Suppressor macrophage treated with lipopolysaccharide for 1 hour (primary cell): ENCODE measurements at regions not wholly inside any gene's neighbourhood (a gene's known extent, or its start where the extent isn't known, plus 50 kb on each side); places are given as distances from the start of the nearest gene placed in this dataset.
A peak's percentile ranks its signal among the peaks of the same experiment; 100 is the strongest.

Source experiments
- DNase-seq, 3 donors: peaks; one replicate each; pipeline ENCODE4 v3.0.0-alpha.2; 2020 to 2022

DNA sequence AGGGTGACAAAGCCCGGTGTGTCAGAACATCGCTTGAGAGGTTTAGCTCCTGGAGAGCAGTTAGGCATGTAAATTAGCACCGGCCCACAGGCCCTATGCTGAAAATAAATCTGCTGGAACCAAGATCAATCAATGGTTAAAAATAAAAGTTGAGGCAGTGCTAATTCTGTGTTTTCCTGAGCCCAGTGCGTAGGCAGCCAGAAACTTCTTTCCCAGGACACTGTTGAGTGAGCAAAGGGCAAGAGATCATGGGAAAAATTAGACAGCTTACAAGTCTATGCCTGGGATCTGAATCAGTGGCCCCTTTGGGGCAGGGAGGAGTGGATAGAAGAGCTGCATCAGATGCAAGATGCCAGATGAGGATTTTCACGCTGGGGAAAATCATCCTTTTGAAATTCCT lies 539.2 kb downstream of the BUD13 start:
- no peak for DNase-seq

DNA sequence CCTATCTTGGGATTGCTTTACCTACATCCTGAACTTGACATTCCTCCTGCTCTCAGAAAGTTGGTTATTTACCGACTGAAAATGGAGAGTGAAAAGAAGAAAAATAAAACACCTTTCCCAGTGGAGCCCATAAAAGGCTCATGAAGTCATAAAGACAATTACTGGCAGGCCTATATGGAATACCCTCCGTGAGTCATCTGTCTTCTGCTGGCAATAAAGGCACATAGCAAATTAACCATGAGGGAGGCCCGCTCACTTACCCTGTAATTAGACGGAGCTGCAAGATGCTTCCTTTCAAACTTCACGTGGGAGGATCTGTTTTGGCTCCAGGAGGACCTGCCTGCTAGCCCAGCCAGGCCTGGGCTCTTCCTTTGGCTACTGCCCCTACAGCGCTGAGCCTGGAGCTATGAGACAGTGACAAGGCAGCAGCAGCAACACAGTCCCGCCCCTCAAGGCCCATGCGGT lies 540.4 kb downstream of the BUD13 start:
- no peak for DNase-seq

DNA sequence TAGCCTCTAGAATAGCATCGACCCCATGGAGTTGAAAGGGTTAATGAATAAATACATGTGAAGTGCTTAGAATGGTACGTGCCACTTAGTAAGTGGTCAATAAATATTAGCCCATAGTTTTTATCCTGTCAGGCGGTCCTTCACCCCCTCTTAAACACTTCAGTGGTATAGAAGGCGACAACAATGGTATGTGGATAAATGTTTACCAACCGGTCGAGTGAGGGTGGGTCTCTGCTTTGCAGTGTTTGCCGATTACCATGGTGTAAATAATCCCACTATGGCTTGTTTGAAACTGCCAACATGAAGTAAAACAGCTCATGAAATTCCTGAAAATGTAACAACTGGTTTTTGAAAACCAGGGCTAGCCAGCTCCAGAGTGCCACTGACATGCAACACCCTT lies 541.2 kb downstream of the BUD13 start:
- no peak for DNase-seq

DNA sequence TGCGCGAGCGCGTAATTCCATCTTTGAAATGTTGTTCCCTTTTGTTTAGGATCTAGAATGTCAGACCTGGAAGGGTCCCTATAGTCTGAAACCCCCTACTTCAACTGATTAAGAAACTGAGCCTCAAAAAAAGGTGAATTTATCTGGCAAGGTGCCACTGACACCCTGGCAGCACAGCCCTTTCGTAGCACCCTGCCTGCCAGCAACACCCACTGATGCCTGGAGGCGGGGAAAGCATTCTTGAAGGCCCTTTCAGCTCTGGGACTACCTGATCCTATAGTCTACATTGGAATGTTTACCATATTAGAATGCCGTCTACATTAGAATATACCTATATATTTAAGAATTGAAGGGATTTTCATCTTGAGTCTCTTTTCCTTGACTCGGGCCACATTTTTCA lies 542.3 kb downstream of the BUD13 start:
- DNase-seq: no peak

DNA sequence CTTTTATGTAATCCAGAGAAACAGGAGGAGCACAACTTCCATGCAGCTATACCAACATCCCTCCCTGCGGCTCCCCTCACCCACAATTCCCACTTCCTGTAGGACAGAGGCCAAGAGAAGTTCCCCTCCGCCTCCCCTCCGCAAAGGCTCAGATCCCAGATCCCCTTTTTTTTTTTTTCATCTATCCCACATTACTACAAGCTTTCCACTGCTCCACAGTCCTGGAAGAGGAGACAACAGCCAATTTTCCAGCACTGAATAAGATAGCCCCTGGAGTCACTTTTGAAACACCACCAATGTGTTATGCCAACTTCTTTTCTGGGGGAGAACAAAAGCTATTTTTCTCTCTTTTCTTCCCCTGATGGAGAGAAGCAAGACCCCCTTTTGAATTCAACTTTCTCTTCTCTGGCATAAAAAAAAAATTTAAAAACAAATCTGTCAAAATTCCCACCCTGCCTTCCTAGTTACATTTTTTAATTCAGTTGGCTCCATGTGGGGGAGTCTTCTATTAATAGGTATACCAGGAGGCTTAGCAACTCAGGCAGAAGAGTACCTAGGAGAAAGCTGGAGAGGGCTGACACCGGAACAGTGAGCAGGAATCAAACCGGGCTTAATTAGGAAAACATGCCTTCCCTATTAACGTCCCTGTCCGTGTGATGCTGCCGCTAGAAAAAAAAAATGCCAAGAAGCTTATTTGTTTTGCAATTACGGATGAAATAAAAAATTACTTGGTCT lies 543.4 kb downstream of the BUD13 start:
- DNase-seq: no peak

DNA sequence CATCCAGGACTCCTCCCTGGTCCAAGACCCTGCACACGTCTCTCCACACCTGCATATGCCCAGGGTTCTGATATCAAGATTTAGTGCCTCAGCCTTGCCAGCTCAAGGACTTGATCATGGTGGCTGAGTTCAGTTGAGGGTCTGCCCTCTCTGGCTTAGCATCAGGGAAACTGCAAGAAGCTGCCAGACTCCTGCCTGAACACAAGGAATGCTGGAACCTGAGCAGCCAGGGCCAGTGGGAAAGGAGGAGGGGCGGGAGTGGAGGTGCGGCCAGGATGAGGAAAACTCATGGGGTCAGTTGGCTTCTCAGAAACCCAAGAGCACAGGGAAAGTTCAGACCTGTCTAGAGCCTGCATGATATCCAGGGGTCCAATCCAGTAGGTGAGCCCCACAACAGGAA lies 546.1 kb downstream of the BUD13 start:
- no peak for DNase-seq

DNA sequence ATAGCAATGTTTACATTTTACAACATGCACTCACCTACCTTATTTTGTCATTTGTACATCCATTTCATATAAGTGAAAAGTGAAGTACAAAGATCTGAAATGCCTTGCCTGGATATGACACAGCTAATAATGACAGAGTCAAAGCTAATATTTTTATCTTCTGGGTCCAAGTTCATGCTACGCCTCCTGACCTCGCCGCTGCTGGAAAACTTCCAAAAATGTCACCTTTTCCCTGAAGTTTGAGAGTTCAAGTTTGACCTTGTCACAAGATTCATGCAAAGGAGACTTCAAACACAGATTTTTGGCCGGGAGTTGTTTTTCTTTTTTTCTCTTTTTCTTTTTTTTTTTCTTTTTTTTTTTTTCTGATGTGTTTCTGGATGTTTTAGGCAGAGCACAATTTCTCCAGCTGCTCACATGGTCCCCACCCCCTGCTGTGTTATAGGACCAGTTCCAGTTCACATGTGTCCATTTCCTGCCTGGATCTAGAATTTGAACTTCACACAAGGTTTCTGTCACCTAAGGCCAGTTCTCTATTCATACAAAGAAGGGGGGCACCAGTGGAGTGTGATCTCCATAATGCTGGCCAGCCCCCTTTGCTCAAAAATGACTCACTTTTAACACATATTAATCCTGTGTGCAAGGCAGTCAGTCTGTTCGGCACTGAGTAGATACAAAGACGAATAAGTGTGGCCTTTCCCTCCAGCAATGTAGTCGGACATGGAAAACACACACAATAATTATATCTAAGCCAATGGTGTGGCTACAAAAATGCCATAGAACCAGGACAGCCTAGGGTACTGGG lies 546.8 kb downstream of the BUD13 start:
- no peak for DNase-seq

DNA sequence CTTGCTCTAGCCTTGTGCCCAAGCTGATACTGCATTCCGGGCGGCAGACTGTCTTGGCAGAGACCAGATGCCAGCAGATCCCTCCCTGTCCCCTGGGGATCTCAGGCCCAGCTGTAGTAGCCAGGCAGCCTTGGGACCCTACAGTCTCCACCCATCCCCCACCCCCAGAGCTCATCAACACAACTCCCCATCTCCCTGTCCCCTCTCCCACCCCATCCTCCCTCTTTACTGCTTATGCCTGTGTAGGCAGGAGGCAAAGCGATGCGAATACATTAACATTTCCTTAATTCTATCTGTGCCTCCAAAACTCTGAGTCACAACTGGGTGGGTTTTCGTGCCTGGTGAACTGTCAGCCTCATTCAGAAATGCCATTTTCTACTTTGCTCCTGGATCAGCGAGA lies 547.6 kb downstream of the BUD13 start:
- no peak for DNase-seq

DNA sequence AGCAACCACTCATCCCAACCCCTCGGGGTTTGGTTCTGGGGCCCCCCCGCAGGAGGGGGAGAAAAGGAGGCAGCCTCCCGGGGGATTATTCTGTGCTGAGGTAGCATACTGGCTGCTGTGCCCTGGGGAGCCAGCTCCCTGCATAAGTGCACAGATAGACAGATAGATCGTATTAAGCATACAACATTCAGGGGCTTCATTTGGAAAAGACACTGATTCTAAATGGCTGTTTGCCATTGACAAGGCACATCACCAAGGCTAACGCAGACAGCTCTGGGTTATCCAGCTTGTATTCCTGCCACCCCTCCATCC lies 547.9 kb downstream of the BUD13 start:
- no peak for DNase-seq

DNA sequence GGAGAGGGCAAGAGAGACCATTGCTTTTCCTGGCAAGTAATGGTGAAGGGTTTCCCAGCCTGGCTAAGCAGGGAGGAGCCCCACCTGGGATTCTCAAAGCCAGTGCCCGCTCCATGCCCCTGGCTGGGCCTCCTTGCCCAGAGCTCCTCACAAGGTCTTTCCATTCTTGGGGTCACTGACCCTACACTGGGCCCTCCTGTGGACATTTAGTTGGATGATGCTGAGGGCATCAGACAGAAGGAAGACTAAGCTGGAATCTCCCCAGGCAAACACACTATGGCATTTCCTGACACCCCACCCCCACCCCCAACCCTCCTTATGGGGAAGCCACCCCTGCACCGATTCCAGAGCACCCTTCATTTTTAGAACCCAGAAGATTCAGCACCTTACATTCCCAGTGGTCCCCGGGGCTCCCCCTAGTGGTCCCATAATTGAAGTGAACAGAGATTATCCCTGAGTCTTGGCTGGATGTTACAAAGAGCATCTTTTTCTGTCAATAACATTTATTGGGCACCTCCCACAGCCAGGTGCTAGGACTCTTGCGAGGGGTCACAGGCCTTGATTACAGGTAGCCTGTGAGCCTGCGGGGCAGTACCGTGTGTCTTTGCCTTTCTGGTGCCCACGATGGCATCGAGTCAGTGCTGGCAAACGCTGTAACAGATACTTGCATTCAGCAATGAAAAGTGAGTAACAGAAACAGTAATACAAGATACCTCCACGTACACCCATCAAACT lies 548.5 kb downstream of the BUD13 start:
- peak; percentile 50 to 81 (median 71) for DNase-seq

DNA sequence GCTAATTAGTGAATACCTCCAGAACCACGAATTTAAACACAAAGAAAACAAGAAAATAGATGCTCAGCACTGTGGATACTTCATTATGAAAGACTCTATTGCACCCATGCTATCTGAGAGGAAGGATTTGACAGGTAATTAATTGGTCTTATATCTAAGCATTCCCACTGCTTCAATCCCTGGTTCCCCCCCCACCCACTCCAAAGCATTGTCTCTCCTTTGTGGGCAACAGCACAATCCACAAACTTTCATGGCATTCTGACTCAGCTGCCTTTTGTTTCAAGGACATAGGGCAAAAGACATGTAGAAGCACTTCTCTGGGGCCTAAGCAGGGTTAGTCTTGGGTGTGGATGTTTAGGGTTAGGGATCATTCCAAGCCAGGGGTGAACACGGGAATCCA lies 551.4 kb downstream of the BUD13 start:
- DNase-seq: no peak

DNA sequence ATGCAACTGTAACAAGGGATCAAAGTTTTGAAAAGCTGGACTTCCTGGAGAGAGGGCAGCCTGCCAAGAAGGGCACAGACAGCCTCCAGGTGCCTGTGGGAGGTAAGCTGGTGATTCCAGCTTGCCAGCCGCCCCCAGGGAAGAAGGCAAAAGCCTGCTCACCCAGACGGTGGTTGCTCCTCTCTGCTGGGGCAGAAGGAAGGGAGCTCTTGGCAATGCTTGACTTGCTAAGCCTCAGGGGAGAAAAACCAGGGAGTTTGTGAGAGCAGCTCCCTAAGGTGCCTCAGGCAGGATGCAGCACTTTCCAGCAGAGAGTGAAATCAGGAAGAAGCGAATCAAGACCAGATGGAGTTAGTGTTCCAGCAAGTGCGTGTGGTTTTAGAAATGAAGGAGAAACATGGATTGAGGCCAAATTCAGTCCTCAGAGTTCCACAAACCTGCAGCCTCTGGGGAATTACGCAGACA lies 553.6 kb downstream of the BUD13 start:
- DNase-seq: no peak

DNA sequence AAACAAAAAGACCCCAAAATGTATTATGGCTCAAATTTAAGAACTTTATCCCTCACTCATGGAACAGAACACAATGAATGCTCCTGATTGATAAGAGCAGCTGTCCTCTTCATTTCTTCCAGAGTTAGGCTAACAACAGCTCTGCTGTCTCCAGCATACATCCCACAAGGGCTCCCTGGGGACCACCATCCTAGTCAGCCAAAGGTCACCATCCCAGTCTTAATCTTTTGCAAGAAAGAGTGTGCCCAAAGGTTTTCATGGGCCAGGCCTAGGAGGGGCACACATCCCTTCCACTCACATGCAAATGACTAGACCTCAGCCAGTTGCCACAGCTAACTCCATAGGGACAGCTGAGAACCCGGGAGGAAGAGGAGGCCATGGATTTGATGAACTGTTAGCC lies 555.3 kb downstream of the BUD13 start:
- no peak for DNase-seq

DNA sequence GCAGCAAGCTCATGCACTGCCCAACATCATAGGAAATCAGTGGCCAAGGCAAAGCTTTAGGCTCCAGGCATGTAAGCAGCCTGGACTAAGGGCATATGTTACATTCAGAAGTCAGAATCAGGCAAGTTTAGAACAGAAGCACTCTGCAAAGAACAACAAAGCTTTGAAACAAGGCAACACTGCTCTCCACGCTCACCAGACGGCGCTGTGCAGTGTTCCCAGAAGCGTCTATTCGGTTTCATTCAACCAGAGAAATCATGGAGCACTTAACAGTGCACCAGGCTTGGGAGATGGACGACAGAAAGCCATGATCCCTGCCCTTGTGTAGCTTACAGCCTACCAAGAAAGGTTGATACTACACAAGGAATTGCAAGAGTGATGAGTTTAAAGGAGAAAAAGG lies 555.8 kb downstream of the BUD13 start:
- DNase-seq: peak; percentile 43 to 65 (median 57)

DNA sequence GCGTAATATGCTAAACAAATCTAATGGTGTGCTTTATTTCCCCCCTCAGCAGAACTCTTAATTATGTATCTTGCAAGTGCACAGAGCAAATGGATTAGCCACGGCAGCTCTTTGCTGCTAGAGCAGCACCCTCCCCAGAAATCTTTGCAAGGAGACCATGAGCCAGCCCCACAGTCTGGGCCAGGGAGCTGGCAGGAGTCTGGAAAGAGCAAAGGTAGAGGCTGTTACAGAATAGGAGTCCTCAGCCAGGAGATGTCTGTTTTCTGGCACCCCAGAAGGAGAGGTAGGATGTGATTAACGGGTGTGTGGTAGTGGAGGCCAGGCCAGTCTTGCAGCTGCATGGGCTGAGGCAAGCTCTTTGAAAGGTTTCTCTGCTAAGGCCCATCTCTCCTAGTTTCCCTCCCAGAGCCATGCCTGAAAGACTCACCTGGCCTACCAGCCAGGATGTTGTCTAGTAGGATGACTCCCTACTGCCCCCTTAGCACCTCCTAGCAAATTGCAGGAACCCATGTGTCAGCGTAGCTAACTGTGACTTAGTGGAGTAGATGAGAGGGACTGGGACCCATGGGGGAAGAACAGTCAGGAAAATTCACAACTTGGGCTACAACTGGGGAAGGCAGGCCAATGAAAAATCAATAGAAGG lies 557.2 kb downstream of the BUD13 start:
- no peak for DNase-seq

DNA sequence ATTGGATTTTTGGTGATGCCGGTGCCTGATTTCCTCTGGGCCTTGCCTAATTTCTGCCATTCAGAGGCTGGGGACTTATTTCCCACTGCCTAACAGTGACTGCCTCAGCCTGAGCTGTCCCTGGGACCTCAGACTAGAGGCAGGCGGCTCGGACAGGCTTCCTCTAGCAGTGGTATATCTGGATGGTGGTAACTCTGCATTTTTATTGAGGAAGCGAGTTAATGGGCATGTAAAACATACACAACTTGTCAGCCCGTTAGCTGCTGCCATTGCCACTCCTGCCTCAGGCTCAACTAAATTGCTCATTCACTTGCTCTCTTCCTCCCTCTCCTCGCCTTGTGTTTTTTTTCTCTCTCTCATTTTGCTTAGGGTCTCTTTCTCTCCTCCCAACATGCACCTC lies 561.6 kb downstream of the BUD13 start:
- no peak for DNase-seq

DNA sequence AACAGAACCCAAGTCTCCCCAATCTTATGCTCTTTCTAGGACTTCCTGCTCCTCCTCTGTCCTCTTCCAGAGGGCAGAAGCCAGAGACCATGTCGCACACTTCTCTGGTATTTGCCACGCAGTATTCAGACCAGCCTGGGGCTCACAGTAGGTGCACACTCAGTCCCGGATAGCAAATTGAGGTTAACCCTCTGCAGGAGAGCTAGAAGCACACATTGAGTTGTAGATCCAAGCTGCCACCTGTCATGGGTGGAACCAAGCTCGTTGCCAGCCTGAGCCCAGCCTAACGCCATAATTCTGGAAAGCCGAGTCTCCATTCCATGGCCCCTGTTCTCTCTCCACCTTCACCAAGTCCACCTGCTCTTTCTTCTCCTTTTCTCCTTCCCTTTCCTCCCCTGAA lies 562.1 kb downstream of the BUD13 start:
- DNase-seq: no peak

DNA sequence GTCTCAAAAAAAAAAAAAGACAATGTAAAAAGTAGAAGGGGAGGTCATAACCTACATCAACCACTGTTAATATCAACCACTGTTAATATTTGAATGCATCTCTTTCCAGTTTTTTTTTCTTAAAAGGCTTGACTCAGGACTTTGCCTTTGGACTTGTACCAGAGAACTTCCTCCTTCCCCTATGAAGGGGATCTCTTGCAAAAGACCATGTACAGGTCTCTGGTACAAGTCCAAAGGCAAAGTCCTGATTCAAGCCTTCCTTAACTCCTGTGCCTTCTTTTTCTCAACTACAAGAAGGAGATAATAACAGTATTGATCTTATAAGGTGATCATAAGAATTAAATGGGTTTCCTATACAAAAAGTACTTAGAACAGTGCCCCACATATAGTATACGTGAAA lies 563.5 kb downstream of the BUD13 start:
- no peak for DNase-seq

DNA sequence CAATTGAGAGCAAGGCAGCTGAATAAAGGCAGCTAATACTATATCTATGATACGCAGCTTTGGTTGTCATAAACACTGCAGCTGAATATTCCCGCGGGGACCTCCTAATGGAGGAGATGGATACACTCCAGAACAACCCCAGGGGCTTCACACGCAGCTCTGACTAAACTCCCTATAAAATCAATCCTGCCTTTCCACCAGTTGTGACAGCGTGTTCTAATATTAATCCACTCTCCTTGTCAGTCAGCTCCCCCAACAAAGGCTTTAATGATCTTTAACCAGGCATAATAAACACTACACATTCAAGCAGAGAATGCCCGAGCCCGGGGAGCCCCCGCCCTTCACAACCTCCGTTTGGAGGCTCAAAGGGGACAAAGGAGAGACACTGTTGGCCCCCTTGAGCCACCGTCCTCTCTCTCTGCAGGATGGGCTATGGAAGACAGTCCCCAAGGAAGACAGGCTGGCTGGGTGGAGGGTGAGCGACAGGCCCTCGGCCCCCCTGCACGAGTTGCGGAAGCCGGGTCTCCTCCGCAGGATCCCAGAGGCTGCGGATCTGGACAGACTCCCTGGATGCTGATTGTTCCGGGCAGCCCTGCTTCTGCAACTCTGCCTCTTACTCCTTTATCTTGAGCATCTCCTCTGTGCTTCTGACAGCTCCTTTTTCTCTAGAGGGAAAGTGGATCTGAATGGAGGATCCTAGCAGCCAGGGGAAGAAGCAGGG lies 565.2 kb downstream of the BUD13 start:
- DNase-seq: no peak

DNA sequence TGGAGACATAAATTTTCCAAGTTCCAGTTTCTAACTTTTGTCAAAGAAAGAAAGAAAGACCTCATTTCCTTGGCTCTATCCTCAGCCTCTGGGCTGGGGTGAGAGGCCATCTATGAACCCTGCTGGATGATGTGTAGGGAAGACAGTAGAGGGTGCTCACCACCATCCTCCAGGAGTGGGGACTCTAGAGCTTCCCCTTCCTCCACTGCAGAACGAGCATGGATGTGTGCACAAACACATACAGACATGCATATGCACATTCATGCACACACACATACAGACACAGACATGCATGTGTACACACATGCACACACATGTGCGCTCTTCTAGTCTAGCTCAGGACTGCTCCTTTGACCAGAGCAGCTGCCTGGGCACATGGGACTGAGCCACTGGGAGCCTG lies 565.8 kb downstream of the BUD13 start:
- DNase-seq: no peak

DNA sequence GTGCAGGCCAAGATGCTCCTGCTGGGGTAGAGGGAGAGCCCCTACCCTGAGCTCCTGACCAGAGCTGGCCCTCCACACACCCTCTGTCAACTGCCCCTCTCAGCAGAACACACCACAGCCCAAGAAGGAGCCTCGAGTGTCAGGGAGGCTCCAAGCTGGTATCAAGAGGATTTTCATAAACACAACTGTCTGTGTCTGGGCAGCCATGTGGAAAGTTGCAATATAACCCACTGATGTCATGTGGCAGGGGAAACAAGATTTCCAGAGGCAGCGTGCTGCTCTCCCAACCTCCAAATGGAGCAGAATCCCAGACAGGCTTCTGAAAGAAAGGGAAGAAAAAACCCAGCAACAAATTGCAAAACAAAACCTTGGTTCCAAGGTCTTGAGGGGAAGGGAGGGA lies 569.9 kb downstream of the BUD13 start:
- no peak for DNase-seq

DNA sequence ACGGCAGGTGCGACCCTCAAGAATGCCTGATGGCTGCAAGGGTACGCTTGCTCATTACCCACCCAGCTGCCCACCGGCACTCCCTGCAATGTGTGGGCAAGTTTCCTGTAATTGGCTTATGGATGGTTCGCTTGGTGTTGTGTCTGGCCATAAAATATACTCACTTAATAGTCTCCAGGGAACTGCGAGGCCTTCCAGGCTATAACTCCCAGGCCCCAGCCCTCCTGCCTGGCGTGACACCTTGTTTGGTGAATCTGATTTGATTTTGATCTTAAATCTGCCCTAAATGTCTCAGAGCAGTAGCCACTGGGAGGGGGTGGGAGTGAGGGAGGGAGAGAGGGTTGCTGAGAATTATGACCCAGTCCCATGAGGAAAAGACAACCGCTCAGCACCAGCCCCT lies 572.2 kb downstream of the BUD13 start:
- DNase-seq: no peak

DNA sequence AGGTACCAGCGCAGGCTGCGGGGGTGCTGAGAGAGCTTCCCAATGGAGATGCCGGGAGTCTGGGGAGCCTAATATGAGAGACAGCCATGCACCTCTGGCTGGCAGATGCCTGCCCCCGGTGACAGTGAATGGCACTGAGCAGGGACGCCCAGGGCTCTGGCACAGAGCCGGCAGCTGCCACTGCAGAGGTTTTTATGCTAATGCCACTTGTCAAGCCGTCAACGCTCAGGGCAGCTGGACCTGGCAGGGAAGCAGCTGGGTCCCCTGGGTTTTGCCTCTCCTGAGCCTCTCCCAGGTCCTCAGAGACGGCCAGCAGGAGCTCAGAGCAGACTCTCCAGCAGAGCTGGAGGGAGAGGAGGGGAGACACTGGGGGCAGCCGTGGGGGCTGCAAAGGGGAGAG lies 573.6 kb downstream of the BUD13 start:
- DNase-seq: no peak
